ENCODE measurements at regions not wholly inside any gene's neighbourhood (a gene's known extent, or its start where the extent isn't known, plus 50 kb on each side); places are given as distances from the start of the nearest gene placed in this dataset.

DNA sequence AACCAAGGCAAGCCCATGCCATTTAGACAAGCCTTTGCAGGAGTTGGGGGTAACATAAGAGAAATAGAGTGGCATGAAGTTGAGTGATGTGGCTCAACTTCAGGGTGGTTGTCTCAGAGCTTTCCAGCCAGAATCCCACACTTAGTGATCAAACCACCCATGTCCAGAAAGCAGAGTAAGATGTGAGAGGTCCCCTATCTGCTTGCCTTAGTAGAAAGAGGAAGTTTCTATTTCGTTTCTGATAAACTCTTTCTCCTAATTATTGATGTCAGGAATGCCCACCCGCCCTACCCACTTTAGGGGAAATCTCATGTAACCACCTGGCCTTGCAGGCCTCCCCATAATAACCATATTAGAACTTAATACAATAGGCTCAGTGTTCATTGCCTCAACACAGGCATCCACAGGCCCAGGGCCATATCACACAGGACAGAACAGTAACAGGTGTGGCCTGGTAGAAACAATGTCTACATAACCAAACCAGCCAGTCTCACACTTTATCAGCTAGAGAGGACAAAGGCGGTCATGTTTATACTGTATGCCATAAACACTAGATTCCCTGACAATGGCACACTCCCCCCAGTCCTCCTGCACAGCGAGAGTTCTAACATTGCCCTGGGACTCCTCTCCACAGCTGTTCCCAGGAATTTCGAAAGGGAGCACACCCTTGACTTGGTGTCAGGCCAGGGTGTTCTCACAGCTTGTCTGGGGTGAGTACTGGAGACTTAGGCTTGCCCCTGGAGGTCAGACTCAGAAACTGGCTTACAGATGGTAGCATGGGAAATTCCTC, 364.4 kb downstream of the CXCL12 start:
- POLR2A ChIA-PET = no interaction called here

GRCh38 chr10:44017483-44018145, 367.3 kb downstream of the CXCL12 start:
- ChIA-PET CTCF (no interaction called here), POLR2A (no interaction called here)

More for the DNA sequence above, 364.4 kb downstream of the CXCL12 start:
- CTCF ChIA-PET = no interaction called here

GRCh38 chr10:44016589-44017482, 368.1 kb downstream of the CXCL12 start:
- CTCF ChIA-PET = no interaction called here
- POLR2A ChIA-PET = no interaction called here

- ChIA-PET POLR2A (no interaction called here), CTCF (no interaction called here)
Observed at GRCh38 chr10:44015702-44016500, 367.2 kb upstream of the ZNF32 start.

GRCh38 chr10:44014644-44015250, 366.1 kb upstream of the ZNF32 start:
- CTCF ChIA-PET = no interaction called here
- POLR2A ChIA-PET = no interaction called here

DNA sequence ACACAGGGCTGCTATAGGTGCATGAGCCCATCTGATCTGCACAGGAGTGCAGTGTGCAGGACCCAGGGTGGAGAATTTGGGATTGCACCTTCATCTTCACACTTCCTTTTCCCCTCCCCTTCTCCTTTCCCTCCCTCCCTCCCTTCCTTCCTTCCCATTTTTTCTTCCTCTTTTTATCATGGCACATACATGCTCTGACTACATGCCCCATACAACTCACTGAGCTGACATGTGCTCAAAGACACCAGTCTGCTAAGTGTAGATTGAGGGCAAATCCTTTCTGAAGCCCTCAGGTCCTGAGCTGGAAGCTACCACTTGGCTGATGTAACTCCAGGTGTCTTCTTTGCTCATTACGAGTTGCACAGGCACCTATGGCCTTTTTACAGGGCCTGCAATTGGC, 365.3 kb upstream of the ZNF32 start:
- POLR2A ChIA-PET = no interaction called here
- CTCF ChIA-PET = no interaction called here

GRCh38 chr10:44012921-44013320, 364.2 kb upstream of the ZNF32 start:
- ChIA-PET POLR2A (no interaction called here), CTCF (no interaction called here)

DNA sequence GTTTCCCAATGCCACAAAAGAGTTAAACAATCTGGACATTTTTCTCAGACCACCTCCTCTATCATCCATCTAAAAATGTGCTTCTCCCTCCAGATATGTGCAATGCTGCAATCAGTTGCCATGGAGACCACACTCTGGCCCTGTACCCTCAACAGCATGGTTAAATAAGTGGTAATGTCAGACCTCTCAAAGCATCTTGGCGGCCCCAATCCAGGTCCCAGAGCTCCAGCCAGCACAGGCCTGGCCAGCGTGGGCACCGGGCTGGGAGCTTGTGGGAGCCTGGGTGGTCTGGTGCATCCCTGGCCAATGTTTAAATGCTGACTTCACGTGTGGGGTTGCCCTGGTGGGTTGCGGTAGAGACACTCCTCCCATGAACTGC, 362.9 kb upstream of the ZNF32 start:
- CTCF ChIA-PET = no interaction called here
- POLR2A ChIA-PET = no interaction called here

GRCh38 chr10:44010873-44011602, 362.4 kb upstream of the ZNF32 start:
- CTCF ChIA-PET = interaction anchor here (1.0 kb wide), 1 partner anchor 321 kb away, joined by 3 read pairs; no protein-coding TSS in a partner anchor
- POLR2A ChIA-PET = no interaction called here

GRCh38 chr10:44009891-44010632, 361.4 kb upstream of the ZNF32 start:
- CTCF ChIA-PET = interaction anchor here (1.0 kb wide), 1 partner anchor 320 kb away, joined by 3 read pairs; no protein-coding TSS in a partner anchor
- POLR2A ChIA-PET = no interaction called here

GRCh38 chr10:44008917-44009709, 360.4 kb upstream of the ZNF32 start:
- POLR2A ChIA-PET = no interaction called here
- CTCF ChIA-PET = no interaction called here

DNA sequence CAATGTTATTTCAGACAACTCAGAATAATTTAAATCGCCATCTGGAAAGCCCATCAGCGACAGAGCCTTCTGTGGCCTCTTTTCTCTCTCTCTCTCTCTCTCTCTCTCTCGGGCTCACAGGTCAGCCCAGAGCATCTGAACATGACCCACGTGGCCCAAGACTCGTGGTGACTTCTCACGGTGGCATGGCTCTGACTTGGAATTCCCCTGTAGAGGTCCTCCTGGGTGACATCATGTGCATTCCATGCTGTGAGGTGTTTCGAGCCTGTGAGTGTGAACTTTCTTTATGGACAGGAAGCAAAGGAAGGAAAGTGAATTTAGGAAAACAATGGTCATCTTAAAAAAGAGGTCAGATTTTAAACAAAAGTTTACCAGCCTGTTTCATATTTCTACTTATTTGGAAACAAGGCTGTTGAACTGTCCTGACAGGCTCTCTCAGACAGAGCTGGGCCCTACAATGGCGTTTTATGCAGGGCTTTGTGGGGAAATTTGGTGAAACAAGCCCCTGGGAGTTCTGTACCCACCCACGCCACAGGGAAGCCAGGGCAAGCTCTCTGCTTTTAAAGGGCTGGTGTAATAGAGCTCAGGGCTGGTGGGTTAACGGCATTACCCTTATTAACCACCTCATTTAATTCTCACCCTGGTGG, 359.7 kb upstream of the ZNF32 start:
- CTCF ChIA-PET = no interaction called here
- POLR2A ChIA-PET = no interaction called here

DNA sequence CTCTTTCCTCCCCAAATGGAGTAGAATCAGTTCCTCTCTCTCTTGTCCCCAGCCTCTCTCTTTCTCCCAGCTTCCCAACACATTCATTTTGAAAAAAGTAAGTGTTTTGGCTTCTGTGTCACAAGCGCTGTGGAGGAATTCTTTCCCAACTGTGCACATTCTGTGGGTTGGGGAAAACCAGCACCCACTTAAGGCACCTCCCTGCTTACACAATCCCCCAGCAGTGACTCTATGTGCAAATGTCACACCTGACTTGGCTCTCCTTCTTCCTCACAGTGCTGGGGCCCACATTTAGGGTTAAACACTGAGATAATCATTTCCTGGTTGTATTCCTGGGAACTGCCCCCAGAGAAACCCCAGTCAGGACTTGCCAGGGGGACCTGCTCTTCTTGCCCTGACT, 358.1 kb upstream of the ZNF32 start:
- ChIA-PET CTCF (no interaction called here), POLR2A (no interaction called here)

DNA sequence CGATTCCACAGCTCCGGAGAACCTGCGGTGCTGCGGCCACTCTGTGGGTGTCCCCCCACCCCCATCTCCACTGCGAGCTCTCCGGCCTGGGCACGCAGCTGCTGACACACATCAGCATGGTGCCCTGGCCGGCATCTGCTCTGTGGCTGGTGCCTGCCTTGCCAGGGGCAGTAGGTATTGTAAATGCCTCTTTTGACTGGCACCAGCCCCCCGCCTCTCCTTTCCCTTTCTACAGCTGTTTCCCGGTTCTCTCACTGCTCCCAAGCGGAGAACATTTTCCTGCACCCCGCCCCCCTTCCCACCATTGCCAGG, 357.1 kb upstream of the ZNF32 start:
- CTCF ChIA-PET = no interaction called here
- POLR2A ChIA-PET = no interaction called here

DNA sequence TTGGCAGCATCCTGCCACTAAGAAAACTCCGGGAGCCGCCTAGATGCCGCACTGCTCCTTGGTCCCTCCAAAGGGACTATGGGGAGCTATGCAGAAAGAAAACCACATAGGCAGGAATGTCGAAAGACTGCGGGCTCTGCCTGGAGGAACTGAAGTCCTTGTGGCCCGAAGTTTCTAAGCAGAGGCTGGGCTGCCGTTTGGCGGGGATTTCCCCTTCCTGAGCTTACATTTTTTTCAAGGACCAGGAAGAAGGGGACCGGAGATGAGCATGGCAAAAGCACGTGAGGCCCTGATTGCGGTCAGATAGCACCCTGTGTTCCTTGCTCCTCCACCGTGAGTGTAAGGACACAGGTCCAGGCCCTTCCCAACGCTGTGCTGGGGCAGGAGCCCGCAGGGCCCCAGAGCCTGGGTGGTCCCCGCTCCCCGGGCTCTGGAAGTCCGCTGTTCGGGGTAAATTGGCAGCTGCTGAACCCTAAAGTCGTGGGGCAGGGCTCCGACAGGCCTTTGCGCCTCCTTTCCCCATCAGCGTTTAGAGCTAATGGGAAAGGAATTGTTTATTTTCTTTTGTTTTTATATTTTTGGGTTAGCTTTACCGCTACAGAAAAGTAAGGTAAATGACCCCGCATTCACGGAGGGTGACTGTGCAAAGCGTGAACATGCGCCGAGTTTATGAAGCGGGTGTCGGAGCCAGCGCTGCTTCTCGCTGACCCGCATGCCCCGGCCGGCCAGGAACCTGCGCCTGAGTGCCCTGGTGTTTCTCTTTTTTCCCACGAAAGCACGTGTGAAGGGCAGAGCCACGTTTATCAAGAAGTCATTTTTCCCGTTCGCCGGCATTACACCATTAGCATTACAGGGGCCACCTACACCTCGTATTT, 356.5 kb upstream of the ZNF32 start:
- ChIA-PET POLR2A (no interaction called here), CTCF (no interaction called here)

Measured in activated CD8-positive, alpha-beta memory T cell treated with anti-CD3 and anti-CD28 coated beads for 36 hours (primary cell).